ENCODE measurements at regions not wholly inside any gene's neighbourhood (a gene's known extent, or its start where the extent isn't known, plus 50 kb on each side); places are given as distances from the start of the nearest gene placed in this dataset.

- Histone ChIP-seq H3K27me3 (ENCODE audit: control insufficient read depth, insufficient read depth, low read length, poor library complexity, severe bottlenecking) (no peaks in the 10 kb centered on the region), H3K9me3 (ENCODE audit: control insufficient read depth, low read length) (peaks cover 2% of the 10 kb centered on the region), H3K4me3 (ENCODE audit: insufficient read depth, low read depth, low read length) (no peak overlapping the region), H3K4me1 (ENCODE audit: control insufficient read depth, insufficient read depth, low read length) (no peaks in the 10 kb centered on the region), H3K36me3 (ENCODE audit: control insufficient read depth, insufficient read depth, low read length) (no peaks in the 10 kb centered on the region), H3K27ac (ENCODE audit: insufficient read depth, low read depth, low read length, poor library complexity, severe bottlenecking) (no peak overlapping the region)
- WGBS, 2 experiments: 85 to 100% methylated on average over 2 of the region's 2 CpGs
Measured at GRCh38 chr2:206390181-206390580, 53.2 kb upstream of the ADAM23 start.

- peaks cover 2% of the 10 kb centered on the region for H3K9me3 ChIP-seq (ENCODE audit: control insufficient read depth, low read length)
- H3K4me3 ChIP-seq (ENCODE audit: insufficient read depth, low read depth, low read length): no peak overlapping the region
- no peaks in the 10 kb centered on the region for H3K27me3 ChIP-seq (ENCODE audit: control insufficient read depth, insufficient read depth, low read length, poor library complexity, severe bottlenecking)
- no peak overlapping the region for H3K27ac ChIP-seq (ENCODE audit: insufficient read depth, low read depth, low read length, poor library complexity, severe bottlenecking)
- H3K36me3 ChIP-seq (ENCODE audit: control insufficient read depth, insufficient read depth, low read length): no peaks in the 10 kb centered on the region
- WGBS, 2 experiments: 7 to 9% methylated on average over 2 of the region's 2 CpGs
- H3K4me1 ChIP-seq (ENCODE audit: control insufficient read depth, insufficient read depth, low read length): no peaks in the 10 kb centered on the region
Measured at GRCh38 chr2:206392118-206392517, 51.2 kb upstream of the ADAM23 start.
